Testis (tissue), 2 donors: ENCODE measurements at regions not wholly inside any gene's neighbourhood (a gene's known extent, or its start where the extent isn't known, plus 50 kb on each side); places are given as distances from the start of the nearest gene placed in this dataset.

ENCODE experiments used
- DNase-seq: peaks from one replicate; pipeline ENCODE4 v3.0.0-alpha.2; 2019
- H3K27ac ChIP-seq, 2 donors: fragments of 200-600 bp; sonication (generic); one replicate each; pipeline ENCODE4 v1.5.1; 2019
- H3K27me3 ChIP-seq: fragments of 200-600 bp; sonication (generic); one replicate; pipeline ENCODE4 v1.5.1; 2019
- H3K36me3 ChIP-seq: fragments of 200-600 bp; sonication (generic); one replicate; pipeline ENCODE4 v1.5.1; 2017; ENCODE audit warnings: low read depth; ENCODE audit errors: missing control alignments
- H3K4me1 ChIP-seq: fragments of 200-600 bp; sonication (generic); one replicate; pipeline ENCODE4 v1.5.1; 2019
- H3K4me3 ChIP-seq, 2 donors: fragments of 200-600 bp; sonication (generic); one replicate each; pipeline ENCODE4 v1.5.1; 2017 to 2019
- H3K9me3 ChIP-seq: fragments of 200-600 bp; sonication (generic); one replicate; pipeline ENCODE4 v1.5.1; 2017
- CTCF ChIP-seq, 3 experiments: fragments of 450-650 bp in 2 of 3; fragments of 200-600 bp in 1 of 3; sonication (generic) in 1 of 3; IDR thresholded peaks; one replicate each; pipeline ENCODE4 v1.5.1; 2016 to 2019; ENCODE audit warnings: antibody characterized with exemption in 3 of 3, mild to moderate bottlenecking in 2 of 3, moderate library complexity in 1 of 3
- POLR2A ChIP-seq: fragments of 450-650 bp; IDR thresholded peaks from one replicate; pipeline ENCODE4 v1.6.1; 2017; ENCODE audit warnings: antibody characterized with exemption, mild to moderate bottlenecking, moderate library complexity
- WGBS, 2 donors: methylation state at CpG; one replicate each; pipeline ENCODE4 v1.1.5; 2018; 5-methylcytosine and 5-hydroxymethylcytosine counted together
- intact Hi-C: fragments of 100-400 bp; cut with DNase I; formaldehyde crosslinking; loops from one replicate; pipeline ENCODE4 v1.15.1; 2023; ENCODE audit warnings: low total_unique reads

- Histone ChIP-seq H3K9me3 (no peaks in the 10 kb centered on the region), H3K4me3 (no peak overlapping the region), H3K36me3 (no peaks in the 10 kb centered on the region), H3K27me3 (no peaks in the 10 kb centered on the region), H3K4me1 (no peaks in the 10 kb centered on the region), H3K27ac (no peak overlapping the region)
- WGBS, 2 donors = 87 to 93% methylated on average over 15 to 21 of the region's 21 CpGs
- TF ChIP-seq CTCF (IDR thresholded peaks at IDR 0.05) (no peak), POLR2A (no peak)
- intact Hi-C loops = no loop called here
- DNase-seq = no peak
These were observed 566.5 kb upstream of the B3GAT1 start for GRCh38 chr11:134978388-134979088.

DNA sequence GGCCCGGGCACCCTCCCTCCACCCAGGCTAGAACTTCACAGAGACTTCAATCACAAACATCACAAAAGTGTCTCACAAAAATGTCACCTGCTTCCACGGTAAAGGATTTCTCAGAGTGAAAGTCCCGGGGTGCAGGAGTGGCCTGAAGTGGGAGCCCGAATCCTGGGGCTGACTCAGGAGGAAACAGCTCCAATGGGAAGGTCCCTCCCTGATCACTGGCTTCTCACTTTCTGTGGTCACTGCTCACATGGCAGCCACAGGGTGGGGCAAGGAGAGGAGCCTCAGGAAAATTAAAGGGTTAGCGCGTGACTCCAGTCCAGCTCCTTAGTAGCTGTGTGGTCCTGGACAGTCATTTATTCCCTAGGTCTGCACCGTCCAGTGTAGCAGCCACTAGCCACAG, 564.5 kb upstream of the B3GAT1 start:
- Histone ChIP-seq H3K27me3 (no peaks in the 10 kb centered on the region), H3K9me3 (no peaks in the 10 kb centered on the region), H3K36me3 (no peaks in the 10 kb centered on the region), H3K27ac (no peak overlapping the region), H3K4me1 (no peaks in the 10 kb centered on the region), H3K4me3 (no peak overlapping the region)
- WGBS, 2 donors = 79 to 86% methylated on average over 7 of the region's 7 CpGs
- TF ChIP-seq POLR2A (no peak), CTCF (IDR thresholded peaks at IDR 0.05) (no peak)
- DNase-seq = no peak
- intact Hi-C loops = no loop called here

DNA sequence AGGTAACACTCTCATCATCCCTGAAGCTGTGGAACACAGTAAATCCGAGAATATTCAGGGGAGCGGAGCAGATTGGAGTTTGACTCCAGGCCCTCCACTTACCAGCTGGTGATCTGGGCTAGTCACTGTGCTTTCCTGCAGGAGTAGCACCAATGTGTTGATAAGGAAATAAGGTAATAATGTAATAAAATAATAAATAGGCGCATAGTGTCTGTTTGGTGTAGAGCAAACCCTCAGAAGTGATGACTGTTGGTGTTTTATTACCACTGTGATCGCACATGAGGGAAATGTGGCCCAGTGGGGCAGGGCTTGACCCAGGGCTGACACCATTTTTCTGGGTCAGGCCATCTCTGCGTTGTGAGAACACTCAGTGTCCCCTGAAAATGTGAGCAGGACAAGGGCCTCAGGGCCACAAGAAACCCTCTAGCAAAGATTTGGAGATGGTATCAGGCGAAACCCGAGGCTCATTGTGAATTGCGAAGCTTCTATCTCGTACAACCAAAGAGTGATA, 563.9 kb upstream of the B3GAT1 start:
- TF ChIP-seq CTCF (IDR thresholded peaks at IDR 0.05) (no peak), POLR2A (no peak)
- H3K27me3 ChIP-seq = no peaks in the 10 kb centered on the region
- intact Hi-C loops = no loop called here
- H3K4me1 ChIP-seq = no peaks in the 10 kb centered on the region
- DNase-seq = no peak
- H3K9me3 ChIP-seq = no peaks in the 10 kb centered on the region
- WGBS, 2 donors = 58 to 61% methylated on average over 9 of the region's 9 CpGs
- H3K27ac ChIP-seq = no peak overlapping the region
- H3K36me3 ChIP-seq = no peaks in the 10 kb centered on the region
- no peak overlapping the region for H3K4me3 ChIP-seq

- Histone ChIP-seq H3K27me3 (no peaks in the 10 kb centered on the region), H3K4me1 (no peaks in the 10 kb centered on the region), H3K27ac (no peak overlapping the region), H3K9me3 (no peaks in the 10 kb centered on the region), H3K4me3 (no peak overlapping the region), H3K36me3 (no peaks in the 10 kb centered on the region)
- intact Hi-C loops = no loop called here
- 92 to 96% methylated on average over 4 to 5 of the region's 5 CpGs for WGBS, 2 donors
- TF ChIP-seq CTCF (IDR thresholded peaks at IDR 0.05) (no peak), POLR2A (no peak)
- DNase-seq = no peak
These were observed 561.8 kb upstream of the B3GAT1 start for GRCh38 chr11:134973801-134974200.

DNA sequence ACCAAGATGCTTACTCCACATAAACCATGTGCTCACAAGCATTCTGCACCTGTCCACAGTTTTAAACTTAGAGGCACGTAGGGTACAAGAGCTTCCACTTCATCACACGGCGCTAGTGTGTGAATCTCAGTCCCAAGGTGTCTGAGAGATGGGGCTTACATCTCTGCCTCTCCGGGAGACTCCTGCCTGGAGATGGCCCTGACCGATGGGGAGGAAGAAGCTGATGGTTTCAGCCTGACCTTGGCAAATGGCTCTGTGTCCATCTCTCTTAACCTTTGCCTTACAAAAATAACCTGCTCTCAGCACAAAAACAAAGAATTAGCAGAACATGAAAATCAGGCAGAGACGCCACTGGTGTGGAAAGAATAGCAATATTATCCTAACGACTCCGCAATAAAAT, 559.3 kb upstream of the B3GAT1 start:
- DNase-seq = no peak
- intact Hi-C loops = no loop called here
- H3K36me3 ChIP-seq = no peaks in the 10 kb centered on the region
- TF ChIP-seq POLR2A (no peak), CTCF (IDR thresholded peaks at IDR 0.05) (no peak)
- 73 to 87% methylated on average over 8 of the region's 8 CpGs for WGBS, 2 donors
- no peaks in the 10 kb centered on the region for H3K27me3 ChIP-seq
- no peak overlapping the region for H3K27ac ChIP-seq
- no peaks in the 10 kb centered on the region for H3K9me3 ChIP-seq
- H3K4me1 ChIP-seq = no peaks in the 10 kb centered on the region
- H3K4me3 ChIP-seq = no peak overlapping the region
